B cell (primary cell): ENCODE measurements at regions not wholly inside any gene's neighbourhood (a gene's known extent, or its start where the extent isn't known, plus 50 kb on each side); places are given as distances from the start of the nearest gene placed in this dataset.
A peak's percentile ranks its signal among the peaks of the same experiment; 100 is the strongest.

Source experiments
- ATAC-seq: fragments of 200-7000 bp; cut with Tn5 transposase; one replicate; pipeline ENCODE4 v1.10.0; 2021; ENCODE audit warnings: low read depth, mild to moderate bottlenecking, moderate number of reproducible peaks, moderate library complexity
- CTCF ChIA-PET: fragments of 350-600 bp; sonication (Branson Sonifier 250); formaldehyde crosslinking; loops from one replicate; lab custom pipeline; 2021; ENCODE audit warnings: antibody characterized with exemption, inconsistent platforms; lab: Charles Lee
- POLR2A ChIA-PET: fragments of 350-600 bp; sonication (Branson Sonifier 250); formaldehyde crosslinking; loops from one replicate; lab custom pipeline; 2021; ENCODE audit warnings: antibody characterized with exemption; lab: Charles Lee
- DNase-seq: peaks from one replicate; pipeline ENCODE4 v3.0.0; 2013
- H2AFZ ChIP-seq: 2 replicates; pipeline ENCODE4 v1.6.1; 2012; ENCODE audit warnings: mild to moderate bottlenecking, low read depth, low read length; ENCODE audit not compliant: insufficient read depth, poor library complexity, severe bottlenecking
- H3K27ac ChIP-seq, 2 donors: 1 replicate in 1 of 2; 2 replicates in 1 of 2; pipeline ENCODE4 v1.5.1; 2012 to 2013; ENCODE audit warnings: low read length in 2 of 2, mild to moderate bottlenecking in 2 of 2, moderate library complexity in 1 of 2
- H3K27me3 ChIP-seq, 4 experiments: fragments of 200-600 bp in 1 of 4; sonication (generic) in 1 of 4; replicated peaks in 1 of 4; 1 replicate in 2 of 4; 2 replicates in 2 of 4; pipeline versions ENCODE4 v1.6.1 to v1.7.0; 2013 to 2016; ENCODE audit warnings: low read length in 3 of 4, mild to moderate bottlenecking in 2 of 4, mixed read lengths in 1 of 4, moderate library complexity in 1 of 4; ENCODE audit not compliant: insufficient read depth in 4 of 4, control insufficient read depth in 3 of 4; ENCODE audit errors: control extremely low read depth in 1 of 4
- H3K36me3 ChIP-seq, 2 experiments: replicated peaks in 1 of 2; 1 replicate in 1 of 2; 2 replicates in 1 of 2; pipeline versions ENCODE4 v1.6.1 to v1.7.1; 2013; ENCODE audit warnings: low read length in 1 of 2; ENCODE audit not compliant: insufficient read depth in 2 of 2, control insufficient read depth in 1 of 2; ENCODE audit errors: control extremely low read depth in 1 of 2, extremely low read depth in 1 of 2
- H3K4me1 ChIP-seq, 2 donors: fragments of 200-600 bp in 1 of 2; sonication (generic) in 1 of 2; 1 replicate in 1 of 2; 2 replicates in 1 of 2; pipeline versions ENCODE4 v1.5.1 to v1.6.1; 2013 to 2017; ENCODE audit warnings: low read length in 2 of 2; ENCODE audit not compliant: control insufficient read depth in 2 of 2, insufficient read depth in 2 of 2
- H3K4me2 ChIP-seq: replicated peaks from 2 replicates; pipeline ENCODE3; 2012; ENCODE audit warnings: mild to moderate bottlenecking, low read depth, low read length; ENCODE audit not compliant: poor library complexity, severe bottlenecking
- H3K4me3 ChIP-seq, 5 experiments: fragments of 200-600 bp in 1 of 5; sonication (generic) in 1 of 5; 1 replicate in 3 of 5; 2 replicates in 2 of 5; pipeline versions ENCODE4 v1.5.1 to v1.7.0; 2011 to 2016; ENCODE audit warnings: low read length in 4 of 5, mild to moderate bottlenecking in 4 of 5, low read depth in 2 of 5, control low read depth in 1 of 5, moderate library complexity in 1 of 5; ENCODE audit not compliant: insufficient read depth in 1 of 5; ENCODE audit errors: control extremely low read depth in 1 of 5, extremely low read depth in 1 of 5
- H3K79me2 ChIP-seq: fragments of 200-600 bp; sonication (generic); one replicate; pipeline ENCODE4 v1.6.0; 2016; ENCODE audit warnings: low read length; ENCODE audit not compliant: control insufficient read depth, insufficient read depth
- H3K9ac ChIP-seq: fragments of 200-600 bp; sonication (generic); 2 replicates; pipeline ENCODE4 v1.6.1; 2017; ENCODE audit warnings: mild to moderate bottlenecking, low read length, moderate library complexity
- H3K9me3 ChIP-seq, 3 donors: one replicate each; pipeline versions ENCODE4 v1.6.1 to v1.7.1; 2013; ENCODE audit warnings: low read length in 2 of 3; ENCODE audit not compliant: control insufficient read depth in 2 of 3, insufficient read depth in 1 of 3; ENCODE audit errors: control extremely low read depth in 1 of 3
- H4K20me1 ChIP-seq: 2 replicates; pipeline ENCODE4 v1.6.0; 2012; ENCODE audit warnings: mild to moderate bottlenecking, low read length; ENCODE audit not compliant: insufficient read depth, control insufficient read depth, poor library complexity, severe bottlenecking
- H3K27ac Mint-ChIP-seq: one replicate; pipeline ENCODE4 v1.8.0; 2021; ENCODE audit warnings: mixed read lengths
- H3K27me3 Mint-ChIP-seq: one replicate; pipeline ENCODE4 v1.8.0; 2021; ENCODE audit warnings: mixed read lengths
- H3K4me1 Mint-ChIP-seq: one replicate; pipeline ENCODE4 v1.8.0; 2021; ENCODE audit warnings: mixed read lengths
- H3K4me3 Mint-ChIP-seq: one replicate; pipeline ENCODE4 v1.8.0; 2021; ENCODE audit warnings: mixed read lengths
- H3K9me3 Mint-ChIP-seq: one replicate; pipeline ENCODE4 v1.8.0; 2022; ENCODE audit warnings: mixed read lengths; ENCODE audit not compliant: insufficient read depth
- CTCF ChIP-seq: fragments of 200-600 bp; IDR thresholded peaks from one replicate; pipeline ENCODE4 v1.8.0; 2022; ENCODE audit warnings: antibody characterized with exemption, mild to moderate bottlenecking
- EZH2 ChIP-seq: IDR thresholded peaks from 2 replicates; pipeline ENCODE4 v1.6.1; 2012; ENCODE audit warnings: borderline replicate concordance, low read depth, mild to moderate bottlenecking, moderate library complexity, low read length; ENCODE audit not compliant: insufficient read depth, poor library complexity, severe bottlenecking
- WGBS: methylation state at CpG from one replicate; pipeline ENCODE4 v1.1.5; 2013; ENCODE audit warnings: missing lambda C conversion rate; ENCODE audit not compliant: insufficient coverage; 5-methylcytosine and 5-hydroxymethylcytosine counted together
- intact Hi-C: fragments of 100-400 bp; cut with micrococcal nuclease; formaldehyde crosslinking; loops from one replicate; pipeline ENCODE4 v1.10.0; 2022

DNA sequence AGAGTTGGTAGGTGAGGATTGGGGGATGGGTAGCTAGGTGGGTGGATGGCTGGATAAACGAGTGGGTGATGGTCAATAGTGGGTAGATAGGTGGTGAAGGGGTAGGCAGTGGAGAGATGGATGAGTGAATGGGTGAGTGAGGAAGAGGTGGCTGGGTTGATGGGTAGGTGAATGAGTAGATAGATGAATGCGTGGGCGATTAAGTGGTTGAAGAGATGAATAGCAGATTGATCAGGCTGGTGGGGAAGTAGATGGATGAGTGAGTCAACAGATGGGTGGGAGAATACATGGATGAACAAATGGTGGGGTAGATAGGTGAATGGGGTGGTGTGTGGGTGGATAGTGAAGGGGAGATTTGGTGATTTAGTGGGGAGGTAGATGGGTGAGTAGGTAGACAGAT lies 51.1 kb downstream of the SYNE3 start:
- H3K4me1 ChIP-seq: peaks cover 46 to 49% of the 10 kb centered on the region in 2 donors
- peaks cover 60% of the 10 kb centered on the region for H3K79me2 ChIP-seq
- H3K27ac Mint-ChIP-seq: peak overlapping the region; percentile 87
- CTCF ChIA-PET: interaction anchor here (0.7 to 2.3 kb wide), 5 partner anchors 21 to 62 kb away, joined by 3 to 12 read pairs (median 4); no protein-coding TSS in a partner anchor
- peak overlapping the region; percentile 63 for H3K4me2 ChIP-seq
- no peak overlapping the region for H3K4me3 ChIP-seq
- no peaks in the 10 kb centered on the region for H3K27me3 Mint-ChIP-seq
- POLR2A ChIA-PET: no interaction called here
- no peak overlapping the region for H3K4me3 Mint-ChIP-seq
- WGBS: 89% methylated on average over 3 of the region's 3 CpGs
- no peak overlapping the region for H2AFZ ChIP-seq
- peak overlapping the region; percentile 48 to 95 for H3K27ac ChIP-seq
- H3K9ac ChIP-seq: no peak overlapping the region
- peaks cover 7 to 66% of the 10 kb centered on the region in 2 experiments for H3K36me3 ChIP-seq
- H3K4me1 Mint-ChIP-seq: peaks cover 40% of the 10 kb centered on the region
- no peaks in the 10 kb centered on the region for H3K27me3 ChIP-seq
- ATAC-seq (no peak), DNase-seq (no peak)
- intact Hi-C loops: loop anchor here (2.0 kb wide), 1 partner anchor 29 kb away; no protein-coding TSS in a partner anchor
- H3K9me3 Mint-ChIP-seq: no peaks in the 10 kb centered on the region
- H4K20me1 ChIP-seq: no peaks in the 10 kb centered on the region
- H3K9me3 ChIP-seq: no peaks in the 10 kb centered on the region
- no peak for TF ChIP-seq EZH2
- no peak for TF ChIP-seq CTCF

- no peaks in the 10 kb centered on the region for H4K20me1 ChIP-seq
- 19% methylated on average over 3 of the region's 4 CpGs for WGBS
- H3K27me3 Mint-ChIP-seq: no peaks in the 10 kb centered on the region
- intact Hi-C loops: loop anchor here (1.0 to 2.0 kb wide), 2 partner anchors 22 to 30 kb away; no protein-coding TSS in a partner anchor
- DNase-seq (peak; percentile 57), ATAC-seq (peak; percentile 35)
- peak overlapping the region; percentile 19 for H3K9ac ChIP-seq
- H3K9me3 Mint-ChIP-seq: no peaks in the 10 kb centered on the region
- H3K79me2 ChIP-seq: peaks cover 54% of the 10 kb centered on the region
- H2AFZ ChIP-seq: no peak overlapping the region
- H3K27me3 ChIP-seq: no peaks in the 10 kb centered on the region
- peaks cover 40% of the 10 kb centered on the region for H3K4me1 Mint-ChIP-seq
- H3K4me2 ChIP-seq: peak overlapping the region; percentile 63
- TF ChIP-seq EZH2 (no peak), CTCF (no peak)
- H3K27ac Mint-ChIP-seq: peak overlapping the region; percentile 87
- H3K9me3 ChIP-seq: no peaks in the 10 kb centered on the region
- peak overlapping the region; percentile 35 for H3K4me3 Mint-ChIP-seq
- H3K4me1 ChIP-seq: peaks cover 46 to 49% of the 10 kb centered on the region in 2 donors
- ChIA-PET POLR2A (interaction anchor here (0.7 to 1.1 kb wide), 2 partner anchors 10 to 502 kb away, joined by 3 read pairs; no protein-coding TSS in a partner anchor), CTCF (interaction anchor here (0.7 to 2.9 kb wide), 11 partner anchors 17 to 70 kb away, joined by 3 to 16 read pairs (median 4); partner anchors contain the start of genes GLRX5 and SYNE3)
- H3K36me3 ChIP-seq: peaks cover 5 to 64% of the 10 kb centered on the region in 2 experiments
- peak overlapping the region; percentile 48 to 95 for H3K27ac ChIP-seq
- no peak overlapping the region for H3K4me3 ChIP-seq
Measured at GRCh38 chr14:95464514-95464913, 51.9 kb downstream of the SYNE3 start.
